Lung microvascular endothelial cell (primary cell): ENCODE measurements at regions not wholly inside any gene's neighbourhood (a gene's known extent, or its start where the extent isn't known, plus 50 kb on each side); places are given as distances from the start of the nearest gene placed in this dataset.

Source experiments
- DNase-seq, 2 donors: peaks; one replicate each; pipeline versions ENCODE4 v3.0.0 to v3.0.0-alpha.2; 2010; ENCODE audit warnings: low read depth in 2 of 2

- no peak for DNase-seq
Observed at GRCh38 chr2:59924346-59924745, 629.1 kb downstream of the BCL11A start.

- no peak for DNase-seq
Observed at GRCh38 chr2:59922450-59922849, 631.0 kb downstream of the BCL11A start.

GRCh38 chr2:59921743-59922142, 631.7 kb downstream of the BCL11A start:
- DNase-seq, result no peak

- no peak for DNase-seq
Observed at GRCh38 chr2:59920961-59921360, 632.5 kb downstream of the BCL11A start.

- DNase-seq, result no peak
Observed at GRCh38 chr2:59920307-59920706, 633.1 kb downstream of the BCL11A start.

- DNase-seq, result no peak
Observed at GRCh38 chr2:59919579-59919978, 633.9 kb downstream of the BCL11A start.

GRCh38 chr2:59912042-59912441, 641.4 kb downstream of the BCL11A start:
- peak in 1 of 2 donors; percentile 18 for DNase-seq

GRCh38 chr2:59910166-59910565, 643.3 kb downstream of the BCL11A start:
- no peak for DNase-seq

GRCh38 chr2:59909147-59909546, 644.3 kb downstream of the BCL11A start:
- DNase-seq, result no peak

GRCh38 chr2:59905731-59906130, 647.7 kb downstream of the BCL11A start:
- DNase-seq, result no peak

GRCh38 chr2:59903994-59904544, 649.4 kb downstream of the BCL11A start:
- peak in 1 of 2 donors; percentile 12 for DNase-seq

- peak in 1 of 2 donors; percentile 42 for DNase-seq
Observed at GRCh38 chr2:59900728-59901452, 652.6 kb downstream of the BCL11A start.

- no peak for DNase-seq
Observed at GRCh38 chr2:59899692-59900091, 653.8 kb downstream of the BCL11A start.

- no peak for DNase-seq
Observed at GRCh38 chr2:59896499-59897245, 656.8 kb downstream of the BCL11A start.

GRCh38 chr2:59893612-59894011, 659.8 kb downstream of the BCL11A start:
- DNase-seq, result no peak

GRCh38 chr2:59892398-59892797, 661.1 kb downstream of the BCL11A start:
- no peak for DNase-seq

- DNase-seq, result no peak
Observed at GRCh38 chr2:59889305-59889704, 664.1 kb downstream of the BCL11A start.

- DNase-seq, result no peak
Observed at GRCh38 chr2:59888706-59889105, 664.7 kb downstream of the BCL11A start.

GRCh38 chr2:59888015-59888414, 665.4 kb downstream of the BCL11A start:
- no peak for DNase-seq

GRCh38 chr2:59887366-59887765, 666.1 kb downstream of the BCL11A start:
- DNase-seq, result no peak

GRCh38 chr2:59886759-59887158, 666.7 kb downstream of the BCL11A start:
- DNase-seq, result no peak

GRCh38 chr2:59885541-59885940, 667.9 kb downstream of the BCL11A start:
- no peak for DNase-seq

GRCh38 chr2:59884166-59884565, 669.3 kb downstream of the BCL11A start:
- DNase-seq, result no peak
